ENCODE measurements at regions not wholly inside any gene's neighbourhood (a gene's known extent, or its start where the extent isn't known, plus 50 kb on each side); places are given as distances from the start of the nearest gene placed in this dataset.

DNA sequence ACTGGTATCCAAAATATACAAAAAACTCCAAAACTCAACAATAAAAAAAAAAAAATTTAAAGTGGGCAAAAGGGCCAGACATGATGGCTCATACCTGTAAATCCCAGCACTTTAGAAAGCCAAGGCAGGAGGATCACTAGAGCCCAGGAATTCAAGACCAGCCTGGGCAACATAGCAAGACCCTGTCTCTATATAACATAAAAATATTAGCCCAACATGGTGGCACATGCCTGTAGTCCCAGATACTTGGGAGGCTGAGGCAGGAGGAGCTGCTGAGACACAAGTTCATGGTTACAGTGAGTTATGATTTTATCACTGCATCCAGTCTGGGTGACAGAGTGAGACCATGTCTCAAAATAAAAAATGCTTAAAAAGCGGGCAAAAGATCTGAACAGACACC is 121.0 kb upstream of the BEND6 start:
- H3K4me1 ChIP-seq (ENCODE audit: control insufficient read depth, insufficient read depth, low read length), result peaks cover 21% of the 10 kb centered on the region; the same call in 1 of the 2 replicates
- intact Hi-C loops (cut with micrococcal nuclease; ENCODE audit: unreplicated experiment) (no loop called here), in situ Hi-C loops (cut with MboI) (no loop called here)
- H3K36me3 ChIP-seq (ENCODE audit: control insufficient read depth in 2 of 2, insufficient read depth in 2 of 2, low read length in 1 of 2), result peaks cover 0 to 7% of the 10 kb centered on the region in 2 experiments; a peak in 1 of 4 replicates
- H3K4me2 ChIP-seq (ENCODE audit: control insufficient read depth, insufficient read depth), result peak overlapping the region; percentile 41; the same call in 1 of the 2 replicates
- POLR2A ChIA-PET, result interaction anchor here (0.9 to 2.8 kb wide), 6 partner anchors 10 to 240 kb away, joined by 3 to 12 read pairs (median 3); no protein-coding TSS in a partner anchor
- no peak overlapping the region for H3K9ac ChIP-seq (ENCODE audit: control insufficient read depth, insufficient read depth, low read length)
- no peak overlapping the region for H3K4me3 ChIP-seq
- H3K27ac ChIP-seq (ENCODE audit: control insufficient read depth, insufficient read depth), result 0 out of 2 replicates have a peak overlapping the region, but pooled peaks have one; percentile 28
- CTCF ChIA-PET, result interaction anchor here (0.5 to 2.8 kb wide), 8 partner anchors 9 to 126 kb away, joined by 3 to 10 read pairs (median 4); no protein-coding TSS in a partner anchor
- H2AFZ ChIP-seq (ENCODE audit: control insufficient read depth, low read depth, low read length), result no peak overlapping the region
- H3K27me3 ChIP-seq (replicated peaks in 1 of 2; ENCODE audit: control insufficient read depth in 2 of 2, insufficient read depth in 2 of 2, low read length in 1 of 2), result no peaks in the 10 kb centered on the region
- RAD21 ChIA-PET (ENCODE audit: unreplicated experiment), result interaction anchor here (0.9 to 2.6 kb wide), 11 partner anchors 9 to 125 kb away, joined by 3 to 17 read pairs (median 4); no protein-coding TSS in a partner anchor
- no peaks in the 10 kb centered on the region; the same call in 1 of the 2 replicates for H4K20me1 ChIP-seq (ENCODE audit: control insufficient read depth, insufficient read depth)
- ATAC-seq (peak; percentile 9; the same call in 1 of the 3 replicates), FAIRE-seq (no peak), DNase-seq (ENCODE audit: low read depth, low spot score) (no peak)
- TF ChIP-seq FOXM1 (IDR thresholded peaks at IDR 0.05; ENCODE audit: low read depth, low read length) (no peak), NFIC (IDR thresholded peaks at IDR 0.05; ENCODE audit: low read depth, low read length) (no peak), SPI1 (IDR thresholded peaks at IDR 0.05; ENCODE audit: borderline replicate concordance, insufficient read depth, low read depth, low read length) (no peak), ZZZ3 (IDR thresholded peaks at IDR 0.05; ENCODE audit: control insufficient read depth, insufficient read length, low read depth) (no peak), ZNF622 (IDR thresholded peaks at IDR 0.05) (no peak), BCL11A (IDR thresholded peaks at IDR 0.05; ENCODE audit: low read depth, low read length) (no peak), NR2C1 (IDR thresholded peaks at IDR 0.05) (no peak), PAX8 (IDR thresholded peaks at IDR 0.05) (no peak), SUZ12 (IDR thresholded peaks at IDR 0.05; ENCODE audit: unreplicated experiment) (no peak)
- TF ChIP-seq, protein P1, sequence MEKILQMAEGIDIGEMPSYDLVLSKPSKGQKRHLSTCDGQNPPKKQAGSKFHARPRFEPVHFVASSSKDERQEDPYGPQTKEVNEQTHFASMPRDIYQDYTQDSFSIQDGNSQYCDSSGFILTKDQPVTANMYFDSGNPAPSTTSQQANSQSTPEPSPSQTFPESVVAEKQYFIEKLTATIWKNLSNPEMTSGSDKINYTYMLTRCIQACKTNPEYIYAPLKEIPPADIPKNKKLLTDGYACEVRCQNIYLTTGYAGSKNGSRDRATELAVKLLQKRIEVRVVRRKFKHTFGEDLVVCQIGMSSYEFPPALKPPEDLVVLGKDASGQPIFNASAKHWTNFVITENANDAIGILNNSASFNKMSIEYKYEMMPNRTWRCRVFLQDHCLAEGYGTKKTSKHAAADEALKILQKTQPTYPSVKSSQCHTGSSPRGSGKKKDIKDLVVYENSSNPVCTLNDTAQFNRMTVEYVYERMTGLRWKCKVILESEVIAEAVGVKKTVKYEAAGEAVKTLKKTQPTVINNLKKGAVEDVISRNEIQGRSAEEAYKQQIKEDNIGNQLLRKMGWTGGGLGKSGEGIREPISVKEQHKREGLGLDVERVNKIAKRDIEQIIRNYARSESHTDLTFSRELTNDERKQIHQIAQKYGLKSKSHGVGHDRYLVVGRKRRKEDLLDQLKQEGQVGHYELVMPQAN (conservative IDR thresholded peaks at IDR 0.05), result no peak
- TF ChIP-seq, protein P2, sequence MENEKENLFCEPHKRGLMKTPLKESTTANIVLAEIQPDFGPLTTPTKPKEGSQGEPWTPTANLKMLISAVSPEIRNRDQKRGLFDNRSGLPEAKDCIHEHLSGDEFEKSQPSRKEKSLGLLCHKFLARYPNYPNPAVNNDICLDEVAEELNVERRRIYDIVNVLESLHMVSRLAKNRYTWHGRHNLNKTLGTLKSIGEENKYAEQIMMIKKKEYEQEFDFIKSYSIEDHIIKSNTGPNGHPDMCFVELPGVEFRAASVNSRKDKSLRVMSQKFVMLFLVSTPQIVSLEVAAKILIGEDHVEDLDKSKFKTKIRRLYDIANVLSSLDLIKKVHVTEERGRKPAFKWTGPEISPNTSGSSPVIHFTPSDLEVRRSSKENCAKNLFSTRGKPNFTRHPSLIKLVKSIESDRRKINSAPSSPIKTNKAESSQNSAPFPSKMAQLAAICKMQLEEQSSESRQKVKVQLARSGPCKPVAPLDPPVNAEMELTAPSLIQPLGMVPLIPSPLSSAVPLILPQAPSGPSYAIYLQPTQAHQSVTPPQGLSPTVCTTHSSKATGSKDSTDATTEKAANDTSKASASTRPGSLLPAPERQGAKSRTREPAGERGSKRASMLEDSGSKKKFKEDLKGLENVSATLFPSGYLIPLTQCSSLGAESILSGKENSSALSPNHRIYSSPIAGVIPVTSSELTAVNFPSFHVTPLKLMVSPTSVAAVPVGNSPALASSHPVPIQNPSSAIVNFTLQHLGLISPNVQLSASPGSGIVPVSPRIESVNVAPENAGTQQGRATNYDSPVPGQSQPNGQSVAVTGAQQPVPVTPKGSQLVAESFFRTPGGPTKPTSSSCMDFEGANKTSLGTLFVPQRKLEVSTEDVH (IDR thresholded peaks at IDR 0.05; ENCODE audit: low read depth, partially characterized antibody), result no peak
- TF ChIP-seq, protein P3, sequence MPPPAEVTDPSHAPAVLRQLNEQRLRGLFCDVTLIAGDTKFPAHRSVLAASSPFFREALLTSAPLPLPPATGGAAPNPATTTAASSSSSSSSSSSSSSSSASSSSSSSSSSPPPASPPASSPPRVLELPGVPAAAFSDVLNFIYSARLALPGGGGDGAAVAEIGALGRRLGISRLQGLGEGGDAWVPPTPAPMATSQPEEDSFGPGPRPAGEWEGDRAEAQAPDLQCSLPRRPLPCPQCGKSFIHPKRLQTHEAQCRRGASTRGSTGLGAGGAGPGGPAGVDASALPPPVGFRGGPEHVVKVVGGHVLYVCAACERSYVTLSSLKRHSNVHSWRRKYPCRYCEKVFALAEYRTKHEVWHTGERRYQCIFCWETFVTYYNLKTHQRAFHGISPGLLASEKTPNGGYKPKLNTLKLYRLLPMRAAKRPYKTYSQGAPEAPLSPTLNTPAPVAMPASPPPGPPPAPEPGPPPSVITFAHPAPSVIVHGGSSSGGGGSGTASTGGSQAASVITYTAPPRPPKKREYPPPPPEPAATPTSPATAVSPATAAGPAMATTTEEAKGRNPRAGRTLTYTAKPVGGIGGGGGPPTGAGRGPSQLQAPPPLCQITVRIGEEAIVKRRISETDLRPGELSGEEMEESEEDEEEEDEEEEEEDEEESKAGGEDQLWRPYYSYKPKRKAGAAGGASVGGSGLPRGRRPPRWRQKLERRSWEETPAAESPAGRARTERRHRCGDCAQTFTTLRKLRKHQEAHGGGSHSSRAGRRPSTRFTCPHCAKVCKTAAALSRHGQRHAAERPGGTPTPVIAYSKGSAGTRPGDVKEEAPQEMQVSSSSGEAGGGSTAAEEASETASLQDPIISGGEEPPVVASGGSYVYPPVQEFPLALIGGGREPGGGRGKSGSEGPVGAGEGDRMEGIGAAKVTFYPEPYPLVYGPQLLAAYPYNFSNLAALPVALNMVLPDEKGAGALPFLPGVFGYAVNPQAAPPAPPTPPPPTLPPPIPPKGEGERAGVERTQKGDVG (CRISPR knock-in tag; IDR thresholded peaks at IDR 0.05), result no peak
- SMC1A ChIA-PET (ENCODE audit: uncharacterized antibody, unreplicated experiment), result interaction anchor here (0.6 to 2.8 kb wide), 15 partner anchors 8 to 123 kb away, joined by 3 to 14 read pairs (median 5); no protein-coding TSS in a partner anchor
- no TSS peak for BruUV-seq (replicated peaks)
- peaks cover 95% of the 10 kb centered on the region for H3K79me2 ChIP-seq (ENCODE audit: control insufficient read depth, insufficient read depth, low read length)
- peaks cover 8% of the 10 kb centered on the region; the same call in 2 of the 3 replicates for H3K9me3 ChIP-seq (replicated peaks; ENCODE audit: control insufficient read depth, insufficient read depth, low read length)
- WGBS (ENCODE audit: insufficient coverage, insufficient replicate concordance, low lambda C conversion rate, missing lambda C conversion rate), result 64% methylated on average over 1 of the region's 1 CpG
